ENCODE measurements at regions not wholly inside any gene's neighbourhood (a gene's known extent, or its start where the extent isn't known, plus 50 kb on each side); places are given as distances from the start of the nearest gene placed in this dataset.

DNA sequence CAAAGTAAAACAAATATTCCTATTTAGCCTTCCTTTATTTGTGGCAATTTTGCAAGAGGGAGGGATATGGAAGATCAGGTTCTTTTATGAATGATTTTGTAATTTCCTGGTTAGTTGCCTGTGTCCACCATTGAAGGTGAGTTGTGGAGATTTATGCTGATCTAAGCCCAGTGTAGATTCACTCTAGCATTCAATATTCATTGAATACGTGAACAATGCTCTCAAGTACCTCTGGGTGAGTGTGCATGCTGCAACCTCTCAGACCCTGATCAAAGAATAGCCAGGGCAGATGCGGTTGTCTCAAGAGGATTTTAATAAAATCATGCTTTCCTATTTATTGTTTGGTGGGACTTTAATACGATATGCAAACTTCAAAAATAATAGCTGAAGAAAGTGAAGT is 628.4 kb downstream of the SPRY1 start:
- no peak overlapping the region for H3K9ac ChIP-seq
- H3K27ac ChIP-seq (ENCODE audit: low read depth in 2 of 2, low read length in 1 of 2): no peak overlapping the region
- no peaks in the 10 kb centered on the region for H3K9me3 ChIP-seq
- ChIA-PET POLR2A (no interaction called here), CTCF (no interaction called here)
- TF ChIP-seq YY1 (IDR thresholded peaks at IDR 0.05; ENCODE audit: low read depth) (no peak), TEAD4 (IDR thresholded peaks at IDR 0.05; ENCODE audit: borderline replicate concordance, insufficient read depth) (no peak), GATA2 (CRISPR knock-in tag; IDR thresholded peaks at IDR 0.05) (no peak), NRF1 (IDR thresholded peaks at IDR 0.05; ENCODE audit: low read depth, low read length) (no peak), RAD21 (IDR thresholded peaks at IDR 0.05; ENCODE audit: low read length) (no peak), ELF1 (IDR thresholded peaks at IDR 0.05) (no peak), TAF1 (IDR thresholded peaks at IDR 0.05; ENCODE audit: borderline replicate concordance, low read depth, low read length) (no peak), RXRA (IDR thresholded peaks at IDR 0.05; ENCODE audit: borderline replicate concordance, low read depth) (no peak), GABPA (IDR thresholded peaks at IDR 0.05; ENCODE audit: low read depth) (no peak), JUND (IDR thresholded peaks at IDR 0.05) (no peak)
- TF ChIP-seq, protein P1, sequence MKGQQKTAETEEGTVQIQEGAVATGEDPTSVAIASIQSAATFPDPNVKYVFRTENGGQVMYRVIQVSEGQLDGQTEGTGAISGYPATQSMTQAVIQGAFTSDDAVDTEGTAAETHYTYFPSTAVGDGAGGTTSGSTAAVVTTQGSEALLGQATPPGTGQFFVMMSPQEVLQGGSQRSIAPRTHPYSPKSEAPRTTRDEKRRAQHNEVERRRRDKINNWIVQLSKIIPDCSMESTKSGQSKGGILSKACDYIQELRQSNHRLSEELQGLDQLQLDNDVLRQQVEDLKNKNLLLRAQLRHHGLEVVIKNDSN (IDR thresholded peaks at IDR 0.05; ENCODE audit: borderline replicate concordance, low read depth): no peak
- H3K4me1 ChIP-seq (ENCODE audit: control insufficient read depth in 1 of 2, insufficient read depth in 2 of 2, low read depth in 1 of 2, low read length in 1 of 2): peaks cover 4 to 6% of the 10 kb centered on the region in 2 experiments; a peak in 3 of 4 replicates
- H3K4me3 ChIP-seq (ENCODE audit: low read depth in 2 of 2, low read length in 1 of 2): no peak overlapping the region
- no peaks in the 10 kb centered on the region for H3K27me3 ChIP-seq (ENCODE audit: insufficient read depth)
- WGBS (ENCODE audit: low lambda C conversion rate): 69% methylated on average over 3 of the region's 3 CpGs
- H3K4me2 ChIP-seq: no peak overlapping the region
- H3F3A ChIP-seq (replicated peaks; ENCODE audit: insufficient read depth): no peaks in the 10 kb centered on the region
- no peaks in the 10 kb centered on the region for H3K36me3 ChIP-seq (replicated peaks in 1 of 2; ENCODE audit: control insufficient read depth in 1 of 2, insufficient read depth in 2 of 2, low read length in 1 of 2)
- H4K20me1 ChIP-seq (ENCODE audit: insufficient read depth): no peaks in the 10 kb centered on the region
- H3K79me2 ChIP-seq (ENCODE audit: insufficient read depth): no peaks in the 10 kb centered on the region
- no peak overlapping the region for H2AFZ ChIP-seq (ENCODE audit: low read depth)
- H3K9me2 ChIP-seq: no peaks in the 10 kb centered on the region
- DNase-seq: no peak

DNA sequence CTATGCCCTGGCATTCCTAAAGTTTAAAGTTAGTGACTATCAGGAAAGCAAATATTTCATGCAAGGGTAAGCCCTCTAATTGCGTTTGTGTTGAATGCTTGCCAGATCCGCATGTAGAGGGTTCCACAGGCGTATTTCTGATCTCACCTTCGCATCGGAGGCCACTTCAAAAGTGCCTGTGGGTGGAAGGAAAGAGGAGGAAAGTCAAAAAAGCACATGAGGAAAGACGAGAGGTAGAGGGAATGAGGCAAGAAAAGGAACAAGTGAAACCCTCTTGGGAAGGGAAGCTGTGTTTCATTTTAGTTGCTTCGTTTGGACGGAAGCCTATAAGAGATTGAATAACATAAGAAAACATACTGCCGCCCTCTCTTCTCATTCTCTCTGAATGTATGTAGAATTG is 628.8 kb downstream of the SPRY1 start:
- Histone ChIP-seq H3K79me2 (ENCODE audit: insufficient read depth) (no peaks in the 10 kb centered on the region), H3F3A (replicated peaks; ENCODE audit: insufficient read depth) (no peaks in the 10 kb centered on the region), H3K4me3 (ENCODE audit: low read depth in 2 of 2, low read length in 1 of 2) (no peak overlapping the region), H3K9ac (no peak overlapping the region), H3K27me3 (ENCODE audit: insufficient read depth) (no peaks in the 10 kb centered on the region), H3K4me1 (ENCODE audit: control insufficient read depth in 1 of 2, insufficient read depth in 2 of 2, low read depth in 1 of 2, low read length in 1 of 2) (peaks cover 6% of the 10 kb centered on the region in 2 experiments; a peak in 2 of 4 replicates), H3K9me2 (no peaks in the 10 kb centered on the region), H4K20me1 (ENCODE audit: insufficient read depth) (no peaks in the 10 kb centered on the region), H3K4me2 (no peak overlapping the region), H3K9me3 (no peaks in the 10 kb centered on the region), H3K36me3 (replicated peaks in 1 of 2; ENCODE audit: control insufficient read depth in 1 of 2, insufficient read depth in 2 of 2, low read length in 1 of 2) (no peaks in the 10 kb centered on the region), H3K27ac (ENCODE audit: low read depth in 2 of 2, low read length in 1 of 2) (no peak overlapping the region), H2AFZ (ENCODE audit: low read depth) (no peak overlapping the region)
- 88% methylated on average over 9 of the region's 9 CpGs for WGBS (ENCODE audit: low lambda C conversion rate)
- TF ChIP-seq TCF12 (IDR thresholded peaks at IDR 0.05): no peak
- no peak for TF ChIP-seq POLR2AphosphoS5 (IDR thresholded peaks at IDR 0.05; ENCODE audit: low read depth, low read length)
- TF ChIP-seq, protein P1 (IDR thresholded peaks at IDR 0.05; ENCODE audit: borderline replicate concordance, low read depth): no peak
- TF ChIP-seq RFX5 (IDR thresholded peaks at IDR 0.05; ENCODE audit: low read length): no peak
- TF ChIP-seq, protein P2, sequence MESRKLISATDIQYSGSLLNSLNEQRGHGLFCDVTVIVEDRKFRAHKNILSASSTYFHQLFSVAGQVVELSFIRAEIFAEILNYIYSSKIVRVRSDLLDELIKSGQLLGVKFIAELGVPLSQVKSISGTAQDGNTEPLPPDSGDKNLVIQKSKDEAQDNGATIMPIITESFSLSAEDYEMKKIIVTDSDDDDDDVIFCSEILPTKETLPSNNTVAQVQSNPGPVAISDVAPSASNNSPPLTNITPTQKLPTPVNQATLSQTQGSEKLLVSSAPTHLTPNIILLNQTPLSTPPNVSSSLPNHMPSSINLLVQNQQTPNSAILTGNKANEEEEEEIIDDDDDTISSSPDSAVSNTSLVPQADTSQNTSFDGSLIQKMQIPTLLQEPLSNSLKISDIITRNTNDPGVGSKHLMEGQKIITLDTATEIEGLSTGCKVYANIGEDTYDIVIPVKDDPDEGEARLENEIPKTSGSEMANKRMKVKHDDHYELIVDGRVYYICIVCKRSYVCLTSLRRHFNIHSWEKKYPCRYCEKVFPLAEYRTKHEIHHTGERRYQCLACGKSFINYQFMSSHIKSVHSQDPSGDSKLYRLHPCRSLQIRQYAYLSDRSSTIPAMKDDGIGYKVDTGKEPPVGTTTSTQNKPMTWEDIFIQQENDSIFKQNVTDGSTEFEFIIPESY (IDR thresholded peaks at IDR 0.05; ENCODE audit: borderline replicate concordance, low read depth): no peak
- TF ChIP-seq RAD21 (IDR thresholded peaks at IDR 0.05; ENCODE audit: low read length): no peak
- no peak for TF ChIP-seq CHD2 (IDR thresholded peaks at IDR 0.05; ENCODE audit: low read length, partially characterized antibody)
- no peak for TF ChIP-seq FOXM1 (IDR thresholded peaks at IDR 0.05; ENCODE audit: low read depth)
- no peak for TF ChIP-seq MXI1 (IDR thresholded peaks at IDR 0.05; ENCODE audit: low read depth, low read length)
- TF ChIP-seq SIN3A (IDR thresholded peaks at IDR 0.05; ENCODE audit: borderline replicate concordance, low read depth, low read length): no peak
- TF ChIP-seq, protein P3, sequence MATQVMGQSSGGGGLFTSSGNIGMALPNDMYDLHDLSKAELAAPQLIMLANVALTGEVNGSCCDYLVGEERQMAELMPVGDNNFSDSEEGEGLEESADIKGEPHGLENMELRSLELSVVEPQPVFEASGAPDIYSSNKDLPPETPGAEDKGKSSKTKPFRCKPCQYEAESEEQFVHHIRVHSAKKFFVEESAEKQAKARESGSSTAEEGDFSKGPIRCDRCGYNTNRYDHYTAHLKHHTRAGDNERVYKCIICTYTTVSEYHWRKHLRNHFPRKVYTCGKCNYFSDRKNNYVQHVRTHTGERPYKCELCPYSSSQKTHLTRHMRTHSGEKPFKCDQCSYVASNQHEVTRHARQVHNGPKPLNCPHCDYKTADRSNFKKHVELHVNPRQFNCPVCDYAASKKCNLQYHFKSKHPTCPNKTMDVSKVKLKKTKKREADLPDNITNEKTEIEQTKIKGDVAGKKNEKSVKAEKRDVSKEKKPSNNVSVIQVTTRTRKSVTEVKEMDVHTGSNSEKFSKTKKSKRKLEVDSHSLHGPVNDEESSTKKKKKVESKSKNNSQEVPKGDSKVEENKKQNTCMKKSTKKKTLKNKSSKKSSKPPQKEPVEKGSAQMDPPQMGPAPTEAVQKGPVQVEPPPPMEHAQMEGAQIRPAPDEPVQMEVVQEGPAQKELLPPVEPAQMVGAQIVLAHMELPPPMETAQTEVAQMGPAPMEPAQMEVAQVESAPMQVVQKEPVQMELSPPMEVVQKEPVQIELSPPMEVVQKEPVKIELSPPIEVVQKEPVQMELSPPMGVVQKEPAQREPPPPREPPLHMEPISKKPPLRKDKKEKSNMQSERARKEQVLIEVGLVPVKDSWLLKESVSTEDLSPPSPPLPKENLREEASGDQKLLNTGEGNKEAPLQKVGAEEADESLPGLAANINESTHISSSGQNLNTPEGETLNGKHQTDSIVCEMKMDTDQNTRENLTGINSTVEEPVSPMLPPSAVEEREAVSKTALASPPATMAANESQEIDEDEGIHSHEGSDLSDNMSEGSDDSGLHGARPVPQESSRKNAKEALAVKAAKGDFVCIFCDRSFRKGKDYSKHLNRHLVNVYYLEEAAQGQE (IDR thresholded peaks at IDR 0.05; ENCODE audit: low read depth, low read length): no peak
- no peak for TF ChIP-seq YY1 (IDR thresholded peaks at IDR 0.05; ENCODE audit: low read depth)
- TF ChIP-seq, protein P4, sequence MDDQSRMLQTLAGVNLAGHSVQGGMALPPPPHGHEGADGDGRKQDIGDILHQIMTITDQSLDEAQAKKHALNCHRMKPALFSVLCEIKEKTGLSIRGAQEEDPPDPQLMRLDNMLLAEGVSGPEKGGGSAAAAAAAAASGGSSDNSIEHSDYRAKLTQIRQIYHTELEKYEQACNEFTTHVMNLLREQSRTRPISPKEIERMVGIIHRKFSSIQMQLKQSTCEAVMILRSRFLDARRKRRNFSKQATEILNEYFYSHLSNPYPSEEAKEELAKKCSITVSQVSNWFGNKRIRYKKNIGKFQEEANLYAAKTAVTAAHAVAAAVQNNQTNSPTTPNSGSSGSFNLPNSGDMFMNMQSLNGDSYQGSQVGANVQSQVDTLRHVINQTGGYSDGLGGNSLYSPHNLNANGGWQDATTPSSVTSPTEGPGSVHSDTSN (IDR thresholded peaks at IDR 0.05): no peak
- TF ChIP-seq SMC3 (IDR thresholded peaks at IDR 0.05; ENCODE audit: low read depth, low read length): no peak
- TF ChIP-seq EZH2phosphoT487 (IDR thresholded peaks at IDR 0.05; ENCODE audit: borderline replicate concordance, low read depth): no peak
- no peak for DNase-seq
- ChIA-PET CTCF (no interaction called here), POLR2A (no interaction called here)

Data from SK-N-SH (cell line).